ENCODE measurements at regions not wholly inside any gene's neighbourhood (a gene's known extent, or its start where the extent isn't known, plus 50 kb on each side); places are given as distances from the start of the nearest gene placed in this dataset.

GRCh38 chr9:88828492-88828974 is 162.7 kb upstream of the S1PR3 start:
- peaks cover 0 to 6% (median 0%) of the 10 kb centered on the region in 8 donors for H3K9me3 Mint-ChIP-seq

GRCh38 chr9:88829276-88829675 is 162.0 kb upstream of the S1PR3 start:
- H3K4me1 ChIP-seq (ENCODE audit: insufficient read depth, low read length): peaks cover 3% of the 10 kb centered on the region
- peaks cover 30 to 45% of the 10 kb centered on the region in 2 donors for H3K27me3 Mint-ChIP-seq
- no peak overlapping the region for H3K27ac Mint-ChIP-seq
- no peak overlapping the region for H3K4me3 Mint-ChIP-seq
- H3K9me3 Mint-ChIP-seq: peaks cover 0 to 6% (median 0%) of the 10 kb centered on the region in 8 donors
- H3K4me3 ChIP-seq (ENCODE audit: low read length in 2 of 2): no peak overlapping the region
- H3K27me3 ChIP-seq (ENCODE audit: insufficient read depth, low read length): peaks cover 16% of the 10 kb centered on the region
- H3K36me3 Mint-ChIP-seq: no peaks in the 10 kb centered on the region
- no peak for DNase-seq
- H3K27ac ChIP-seq (ENCODE audit: low read depth, low read length): no peak overlapping the region
- H3K9me3 ChIP-seq (ENCODE audit: control insufficient read depth in 1 of 2, low read length in 2 of 2): no peaks in the 10 kb centered on the region
- peaks cover 0 to 14% (median 5%) of the 10 kb centered on the region in 4 donors for H3K4me1 Mint-ChIP-seq
- POLR2A ChIA-PET (ENCODE audit: partially characterized antibody): no interaction called here
- CTCF ChIA-PET (ENCODE audit: partially characterized antibody): no interaction called here
- intact Hi-C loops (cut with micrococcal nuclease): no loop called here
- no peaks in the 10 kb centered on the region for H3K36me3 ChIP-seq (ENCODE audit: insufficient read depth, low read length)

More at GRCh38 chr9:88828492-88828974, 162.7 kb upstream of the S1PR3 start:
- Histone ChIP-seq H3K4me3 (ENCODE audit: low read length in 2 of 2) (no peak overlapping the region), H3K9me3 (ENCODE audit: control insufficient read depth in 1 of 2, low read length in 2 of 2) (no peaks in the 10 kb centered on the region), H3K4me1 (ENCODE audit: insufficient read depth, low read length) (no peaks in the 10 kb centered on the region), H3K27ac (ENCODE audit: low read depth, low read length) (no peak overlapping the region), H3K36me3 (ENCODE audit: insufficient read depth, low read length) (no peaks in the 10 kb centered on the region), H3K27me3 (ENCODE audit: insufficient read depth, low read length) (peaks cover 10% of the 10 kb centered on the region)
- intact Hi-C loops (cut with micrococcal nuclease): no loop called here
- H3K36me3 Mint-ChIP-seq: no peaks in the 10 kb centered on the region
- CTCF ChIA-PET (ENCODE audit: partially characterized antibody): no interaction called here
- H3K4me3 Mint-ChIP-seq: no peak overlapping the region
- DNase-seq: no peak
- H3K27me3 Mint-ChIP-seq: peaks cover 30 to 40% of the 10 kb centered on the region in 2 donors
- H3K4me1 Mint-ChIP-seq: peaks cover 0 to 7% (median 2%) of the 10 kb centered on the region in 4 donors
- POLR2A ChIA-PET (ENCODE audit: partially characterized antibody): no interaction called here
- no peak overlapping the region for H3K27ac Mint-ChIP-seq

GRCh38 chr9:88831713-88832407 is 159.4 kb upstream of the S1PR3 start:
- Histone ChIP-seq H3K27me3 (ENCODE audit: insufficient read depth, low read length) (peaks cover 21% of the 10 kb centered on the region), H3K36me3 (ENCODE audit: insufficient read depth, low read length) (no peaks in the 10 kb centered on the region), H3K4me1 (ENCODE audit: insufficient read depth, low read length) (peaks cover 23% of the 10 kb centered on the region), H3K27ac (ENCODE audit: low read depth, low read length) (no peak overlapping the region), H3K9me3 (ENCODE audit: control insufficient read depth in 1 of 2, low read length in 2 of 2) (no peaks in the 10 kb centered on the region), H3K4me3 (ENCODE audit: low read length in 2 of 2) (no peak overlapping the region)
- Mint-ChIP-seq H3K36me3 (no peaks in the 10 kb centered on the region), H3K4me1 (peaks cover 9 to 30% (median 15%) of the 10 kb centered on the region in 4 donors), H3K27me3 (peaks cover 21 to 36% of the 10 kb centered on the region in 2 donors), H3K4me3 (no peak overlapping the region), H3K9me3 (peaks cover 0 to 6% (median 0%) of the 10 kb centered on the region in 8 donors), H3K27ac (no peak overlapping the region)
- DNase-seq: no peak
- ChIA-PET CTCF (ENCODE audit: partially characterized antibody) (no interaction called here), POLR2A (ENCODE audit: partially characterized antibody) (no interaction called here)
- intact Hi-C loops (cut with micrococcal nuclease): no loop called here

GRCh38 chr9:88833946-88834345 is 157.3 kb upstream of the S1PR3 start:
- intact Hi-C loops (cut with micrococcal nuclease): loop anchor here (2.0 kb wide), 1 partner anchor 89 kb away; no protein-coding TSS in a partner anchor
- H3K4me1 Mint-ChIP-seq: peaks cover 9 to 30% (median 15%) of the 10 kb centered on the region in 4 donors
- no peak overlapping the region for H3K27ac Mint-ChIP-seq
- peaks cover 23 to 31% of the 10 kb centered on the region in 2 donors for H3K27me3 Mint-ChIP-seq
- ChIA-PET POLR2A (ENCODE audit: partially characterized antibody) (no interaction called here), CTCF (ENCODE audit: partially characterized antibody) (no interaction called here)
- no peaks in the 10 kb centered on the region for H3K9me3 ChIP-seq (ENCODE audit: control insufficient read depth in 1 of 2, low read length in 2 of 2)
- H3K36me3 Mint-ChIP-seq: no peaks in the 10 kb centered on the region
- H3K4me1 ChIP-seq (ENCODE audit: insufficient read depth, low read length): peaks cover 23% of the 10 kb centered on the region
- H3K27ac ChIP-seq (ENCODE audit: low read depth, low read length): no peak overlapping the region
- no peaks in the 10 kb centered on the region for H3K36me3 ChIP-seq (ENCODE audit: insufficient read depth, low read length)
- no peak overlapping the region for H3K4me3 ChIP-seq (ENCODE audit: low read length in 2 of 2)
- peaks cover 0 to 6% (median 0%) of the 10 kb centered on the region in 8 donors for H3K9me3 Mint-ChIP-seq
- DNase-seq: no peak
- peak overlapping the region in 1 of 8 donors; percentile 44 for H3K4me3 Mint-ChIP-seq
- peaks cover 21% of the 10 kb centered on the region for H3K27me3 ChIP-seq (ENCODE audit: insufficient read depth, low read length)

- peak overlapping the region in 6 of 7 donors; percentile 1 to 87 (median 21) for H3K27ac Mint-ChIP-seq
- peak overlapping the region in 5 of 8 donors; percentile 1 to 66 (median 32) for H3K4me3 Mint-ChIP-seq
- no peaks in the 10 kb centered on the region for H3K36me3 Mint-ChIP-seq
- Histone ChIP-seq H3K36me3 (ENCODE audit: insufficient read depth, low read length) (no peaks in the 10 kb centered on the region), H3K27ac (ENCODE audit: low read depth, low read length) (no peak overlapping the region), H3K4me1 (ENCODE audit: insufficient read depth, low read length) (peaks cover 23% of the 10 kb centered on the region), H3K9me3 (ENCODE audit: control insufficient read depth in 1 of 2, low read length in 2 of 2) (no peaks in the 10 kb centered on the region), H3K4me3 (ENCODE audit: low read length in 2 of 2) (no peak overlapping the region), H3K27me3 (ENCODE audit: insufficient read depth, low read length) (peaks cover 17% of the 10 kb centered on the region)
- intact Hi-C loops (cut with micrococcal nuclease): loop anchor here (2.0 kb wide), 1 partner anchor 88 kb away; no protein-coding TSS in a partner anchor
- POLR2A ChIA-PET (ENCODE audit: partially characterized antibody): no interaction called here
- CTCF ChIA-PET (ENCODE audit: partially characterized antibody): interaction anchor here (1.2 kb wide), 1 partner anchor 85 kb away, joined by 3 read pairs; no protein-coding TSS in a partner anchor
- peaks cover 24 to 33% of the 10 kb centered on the region in 2 donors for H3K27me3 Mint-ChIP-seq
- peak in 4 of 5 donors; percentile 50 to 61 (median 56) for DNase-seq
- peaks cover 0 to 6% (median 0%) of the 10 kb centered on the region in 8 donors for H3K9me3 Mint-ChIP-seq
- H3K4me1 Mint-ChIP-seq: peaks cover 9 to 30% (median 15%) of the 10 kb centered on the region in 4 donors
Measured at GRCh38 chr9:88835038-88835466, 156.2 kb upstream of the S1PR3 start.

GRCh38 chr9:88835772-88836171 is 155.5 kb upstream of the S1PR3 start:
- H3K9me3 ChIP-seq (ENCODE audit: control insufficient read depth in 1 of 2, low read length in 2 of 2): no peaks in the 10 kb centered on the region
- H3K4me1 ChIP-seq (ENCODE audit: insufficient read depth, low read length): peaks cover 23% of the 10 kb centered on the region
- H3K4me1 Mint-ChIP-seq: peaks cover 9 to 30% (median 15%) of the 10 kb centered on the region in 4 donors
- peak overlapping the region in 1 of 8 donors; percentile 40 for H3K4me3 Mint-ChIP-seq
- no peak overlapping the region for H3K27ac Mint-ChIP-seq
- peaks cover 0 to 6% (median 0%) of the 10 kb centered on the region in 8 donors for H3K9me3 Mint-ChIP-seq
- POLR2A ChIA-PET (ENCODE audit: partially characterized antibody): no interaction called here
- intact Hi-C loops (cut with micrococcal nuclease): loop anchor here (2.0 kb wide), 1 partner anchor 87 kb away; no protein-coding TSS in a partner anchor
- DNase-seq: no peak
- no peaks in the 10 kb centered on the region for H3K36me3 ChIP-seq (ENCODE audit: insufficient read depth, low read length)
- no peak overlapping the region for H3K4me3 ChIP-seq (ENCODE audit: low read length in 2 of 2)
- peaks cover 17% of the 10 kb centered on the region for H3K27me3 ChIP-seq (ENCODE audit: insufficient read depth, low read length)
- H3K27ac ChIP-seq (ENCODE audit: low read depth, low read length): no peak overlapping the region
- CTCF ChIA-PET (ENCODE audit: partially characterized antibody): interaction anchor here (1.2 kb wide), 1 partner anchor 85 kb away, joined by 3 read pairs; no protein-coding TSS in a partner anchor
- peaks cover 23 to 33% of the 10 kb centered on the region in 2 donors for H3K27me3 Mint-ChIP-seq
- no peaks in the 10 kb centered on the region for H3K36me3 Mint-ChIP-seq

- intact Hi-C loops (cut with micrococcal nuclease): no loop called here
- CTCF ChIA-PET (ENCODE audit: partially characterized antibody): no interaction called here
- Mint-ChIP-seq H3K27me3 (peaks cover 20 to 24% of the 10 kb centered on the region in 2 donors), H3K27ac (no peak overlapping the region), H3K4me3 (no peak overlapping the region), H3K36me3 (no peaks in the 10 kb centered on the region), H3K9me3 (peaks cover 0 to 2% (median 0%) of the 10 kb centered on the region in 8 donors), H3K4me1 (peaks cover 9 to 27% (median 14%) of the 10 kb centered on the region in 4 donors)
- Histone ChIP-seq H3K27ac (ENCODE audit: low read depth, low read length) (no peak overlapping the region), H3K27me3 (ENCODE audit: insufficient read depth, low read length) (peaks cover 17% of the 10 kb centered on the region), H3K9me3 (ENCODE audit: control insufficient read depth in 1 of 2, low read length in 2 of 2) (no peaks in the 10 kb centered on the region), H3K4me3 (ENCODE audit: low read length in 2 of 2) (no peak overlapping the region), H3K4me1 (ENCODE audit: insufficient read depth, low read length) (peaks cover 23% of the 10 kb centered on the region), H3K36me3 (ENCODE audit: insufficient read depth, low read length) (no peaks in the 10 kb centered on the region)
- DNase-seq: no peak
- POLR2A ChIA-PET (ENCODE audit: partially characterized antibody): no interaction called here
Measured at GRCh38 chr9:88837731-88838130, 153.5 kb upstream of the S1PR3 start.
